Stimulated activated memory B cell treated with anti-CD40 and anti-IgM and Interleukin-4, amounts not matched to agents 10 μg/mL and 1 μg/mL and 100 μg/mL, for 72 hours (primary cell): ENCODE measurements at regions not wholly inside any gene's neighbourhood (a gene's known extent, or its start where the extent isn't known, plus 50 kb on each side); places are given as distances from the start of the nearest gene placed in this dataset.

ENCODE experiments used
- ATAC-seq: fragments of 150-1000 bp; cut with Tn5 transposase; 2 replicates; pipeline ENCODE4 v1.10.0; 2021
- H3K27ac Mint-ChIP-seq: one replicate; pipeline ENCODE4 v1.8.0; 2022; ENCODE audit warnings: mild to moderate bottlenecking, mixed read lengths
- H3K27me3 Mint-ChIP-seq: one replicate; pipeline ENCODE4 v1.8.0; 2022; ENCODE audit warnings: mixed read lengths
- H3K36me3 Mint-ChIP-seq: one replicate; pipeline ENCODE4 v1.8.0; 2022; ENCODE audit warnings: mixed read lengths
- H3K4me1 Mint-ChIP-seq: one replicate; pipeline ENCODE4 v1.8.0; 2022; ENCODE audit warnings: mixed read lengths
- H3K4me3 Mint-ChIP-seq: one replicate; pipeline ENCODE4 v1.8.0; 2022; ENCODE audit warnings: mild to moderate bottlenecking, moderate library complexity, mixed read lengths
- H3K9me3 Mint-ChIP-seq: one replicate; pipeline ENCODE4 v1.8.0; 2022; ENCODE audit warnings: mixed read lengths

DNA sequence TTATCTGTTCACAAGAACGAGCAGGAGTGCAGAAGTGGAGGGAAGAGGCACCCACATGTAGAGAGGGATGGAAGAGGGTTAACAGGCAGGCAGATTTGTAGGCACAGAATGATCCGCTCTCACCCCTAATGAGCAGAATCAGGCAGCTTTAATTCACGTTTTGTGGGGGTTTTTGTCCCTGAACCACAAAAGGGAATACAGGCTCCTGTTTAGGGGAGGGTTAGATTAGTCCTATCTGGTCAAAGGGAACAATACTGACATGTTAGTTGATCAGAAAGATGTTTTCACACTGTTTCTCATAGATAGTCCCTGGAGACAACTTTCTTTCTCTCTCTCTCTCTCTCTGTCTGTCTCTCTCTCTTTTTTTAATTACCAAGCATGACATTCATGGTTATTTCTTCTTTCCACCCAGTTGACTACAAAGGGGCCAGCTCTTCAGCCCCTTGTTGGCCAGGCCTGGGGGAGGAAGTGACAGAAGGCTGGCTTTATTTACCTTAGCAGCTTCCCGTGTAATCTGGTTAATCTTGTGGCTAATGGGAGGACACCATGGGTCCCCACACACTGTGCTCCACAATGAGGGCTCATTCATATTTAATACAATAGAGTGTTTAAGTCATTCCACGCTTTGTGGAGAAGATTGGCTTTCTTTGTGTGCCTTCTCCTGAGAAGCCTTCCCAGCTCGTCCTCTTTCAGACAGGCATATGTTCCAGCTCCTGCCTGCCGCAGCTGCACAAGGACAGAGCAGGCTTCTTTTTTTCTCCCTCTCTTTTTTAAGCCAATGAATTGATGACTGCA, 958.8 kb downstream of the TFAP2A start:
- no peak for ATAC-seq
- Mint-ChIP-seq H3K27ac (no peak overlapping the region), H3K36me3 (no peaks in the 10 kb centered on the region), H3K9me3 (no peaks in the 10 kb centered on the region), H3K4me1 (no peaks in the 10 kb centered on the region), H3K27me3 (no peaks in the 10 kb centered on the region), H3K4me3 (no peak overlapping the region)

DNA sequence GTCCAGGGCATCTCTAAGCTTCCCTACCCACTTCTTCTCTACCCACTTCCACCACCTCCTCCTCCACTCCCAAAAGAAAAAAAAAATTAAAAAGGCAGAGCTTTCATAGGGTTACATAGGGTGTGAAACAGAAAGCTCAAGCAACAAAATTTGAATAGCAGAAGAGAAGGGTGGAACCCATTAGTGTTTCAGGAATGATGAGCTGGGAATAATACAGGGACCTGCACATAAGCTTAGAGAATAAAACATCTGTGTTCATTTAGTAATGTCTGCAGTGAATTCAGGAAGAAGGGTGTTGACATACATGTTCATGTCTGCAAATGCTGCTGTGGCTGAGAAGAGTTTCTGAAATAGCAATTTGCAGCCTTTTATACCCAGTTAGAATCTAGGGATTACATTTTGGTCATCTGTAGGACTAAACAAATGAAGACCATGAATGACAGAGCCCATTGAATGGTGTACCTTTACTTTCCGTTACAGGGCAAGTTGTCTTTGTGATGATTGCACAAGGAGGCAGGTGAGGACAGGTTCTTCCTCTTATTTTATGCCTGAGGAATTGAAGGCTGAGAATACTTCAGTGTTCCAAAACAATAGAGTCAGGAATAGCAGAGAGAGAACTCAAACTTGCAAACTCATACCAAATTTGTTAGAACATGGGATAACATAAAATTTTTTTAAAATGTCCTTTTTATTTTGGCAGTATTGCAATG, 975.1 kb downstream of the TFAP2A start:
- H3K27ac Mint-ChIP-seq, result no peak overlapping the region
- peaks cover 9% of the 10 kb centered on the region for H3K9me3 Mint-ChIP-seq
- H3K36me3 Mint-ChIP-seq, result no peaks in the 10 kb centered on the region
- no peak overlapping the region for H3K4me3 Mint-ChIP-seq
- no peaks in the 10 kb centered on the region for H3K27me3 Mint-ChIP-seq
- no peak for ATAC-seq
- H3K4me1 Mint-ChIP-seq, result no peaks in the 10 kb centered on the region

DNA sequence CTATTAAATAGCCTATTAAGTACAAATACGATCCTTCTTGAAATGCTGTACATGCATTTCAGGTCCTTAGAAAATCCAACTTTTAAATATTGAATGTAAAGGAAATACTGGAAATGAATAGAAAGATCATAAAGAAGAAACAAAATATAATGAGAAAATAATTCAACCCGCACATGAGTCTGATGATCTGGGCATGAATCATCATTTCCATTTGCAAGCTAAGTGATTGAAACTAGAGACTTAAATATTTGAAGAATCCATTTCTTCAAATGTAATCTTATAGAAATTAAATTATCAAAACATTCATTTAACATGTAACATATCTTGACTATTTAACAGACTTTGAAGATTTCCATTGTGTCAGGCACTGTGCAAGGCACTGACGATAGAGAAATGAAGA, 977.0 kb downstream of the TFAP2A start:
- H3K27ac Mint-ChIP-seq, result no peak overlapping the region
- H3K9me3 Mint-ChIP-seq, result no peaks in the 10 kb centered on the region
- ATAC-seq, result no peak
- H3K27me3 Mint-ChIP-seq, result no peaks in the 10 kb centered on the region
- no peak overlapping the region for H3K4me3 Mint-ChIP-seq
- H3K4me1 Mint-ChIP-seq, result no peaks in the 10 kb centered on the region
- no peaks in the 10 kb centered on the region for H3K36me3 Mint-ChIP-seq

DNA sequence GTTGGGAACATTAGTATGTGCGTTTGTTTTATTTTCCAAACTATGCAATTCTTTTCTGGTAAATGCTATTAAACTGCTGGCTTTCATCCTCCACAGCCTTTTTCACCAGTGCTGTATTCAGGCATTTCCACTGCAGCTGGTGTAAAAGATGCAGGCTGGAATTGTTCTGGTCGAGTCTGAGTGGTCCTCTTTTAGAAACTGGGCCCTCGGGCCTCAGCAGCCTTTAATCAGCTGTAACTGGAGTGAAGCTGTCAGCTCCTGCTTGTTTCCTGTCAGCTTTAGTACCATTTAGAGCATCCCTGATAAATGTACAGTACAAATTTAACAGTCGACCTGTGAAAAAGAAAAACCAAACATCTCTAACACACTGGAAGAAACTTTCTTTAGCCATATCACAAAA, 979.6 kb downstream of the TFAP2A start:
- Mint-ChIP-seq H3K27me3 (no peaks in the 10 kb centered on the region), H3K36me3 (no peaks in the 10 kb centered on the region), H3K4me3 (no peak overlapping the region), H3K4me1 (no peaks in the 10 kb centered on the region), H3K9me3 (peaks cover 2% of the 10 kb centered on the region), H3K27ac (no peak overlapping the region)
- ATAC-seq, result no peak

DNA sequence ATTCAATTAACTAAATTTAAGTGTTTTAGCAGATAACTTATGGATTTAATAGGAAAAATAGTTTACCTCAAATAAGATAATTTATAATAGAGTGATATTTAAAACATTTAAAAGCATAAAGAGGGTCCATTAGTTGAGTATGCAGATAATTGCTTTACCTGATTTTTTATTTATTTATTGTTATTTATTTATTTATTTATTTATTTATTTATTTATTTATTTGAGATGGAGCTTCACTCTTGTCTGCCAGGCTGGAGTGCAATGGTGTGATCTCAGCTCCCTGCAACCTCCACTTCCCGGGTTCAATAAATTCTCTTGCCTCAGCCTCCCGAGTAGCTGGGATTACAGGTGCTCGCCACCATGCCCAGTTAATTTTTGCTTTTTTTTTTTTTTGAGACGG, 982.9 kb downstream of the TFAP2A start:
- H3K4me3 Mint-ChIP-seq, result no peak overlapping the region
- H3K27me3 Mint-ChIP-seq, result no peaks in the 10 kb centered on the region
- no peaks in the 10 kb centered on the region for H3K4me1 Mint-ChIP-seq
- peaks cover 5% of the 10 kb centered on the region for H3K9me3 Mint-ChIP-seq
- H3K36me3 Mint-ChIP-seq, result no peaks in the 10 kb centered on the region
- no peak for ATAC-seq
- H3K27ac Mint-ChIP-seq, result no peak overlapping the region

DNA sequence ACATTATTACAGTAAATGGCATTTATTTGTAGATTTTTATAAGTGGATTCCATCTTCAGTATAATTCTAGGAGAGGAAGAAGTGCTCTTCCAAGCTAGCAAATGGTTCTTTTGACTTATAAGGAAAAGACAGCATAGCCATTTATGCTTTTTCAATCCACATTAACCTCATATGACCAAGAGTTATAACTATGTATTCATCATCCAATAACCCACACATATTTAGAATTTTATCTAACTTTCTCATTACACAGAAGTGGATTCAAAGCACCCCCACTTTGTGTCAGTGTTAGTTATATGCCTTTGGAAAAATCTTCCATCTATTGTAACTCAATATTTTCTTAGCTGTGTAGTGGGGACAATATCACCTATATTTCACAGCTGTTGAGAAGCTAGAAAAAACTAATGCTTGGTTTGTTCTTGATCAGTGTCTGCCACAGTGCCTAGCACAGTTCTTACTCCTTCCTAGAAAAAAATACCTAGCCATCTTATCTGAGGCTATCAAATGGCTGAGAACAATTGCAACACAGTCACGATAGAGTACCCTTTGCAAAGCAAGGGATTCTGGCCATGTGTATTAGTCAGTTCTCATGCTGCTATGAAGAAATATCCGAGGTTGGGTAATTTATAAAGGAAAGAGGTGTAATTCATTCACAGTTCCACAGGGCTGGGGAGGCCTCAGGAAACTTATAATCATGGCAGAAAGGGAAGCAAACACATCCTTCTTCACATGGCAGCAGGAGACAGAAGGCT, 986.3 kb downstream of the TFAP2A start:
- ATAC-seq, result no peak
- Mint-ChIP-seq H3K4me3 (no peak overlapping the region), H3K27me3 (no peaks in the 10 kb centered on the region), H3K27ac (no peak overlapping the region), H3K36me3 (no peaks in the 10 kb centered on the region), H3K9me3 (peaks cover 5% of the 10 kb centered on the region), H3K4me1 (no peaks in the 10 kb centered on the region)

DNA sequence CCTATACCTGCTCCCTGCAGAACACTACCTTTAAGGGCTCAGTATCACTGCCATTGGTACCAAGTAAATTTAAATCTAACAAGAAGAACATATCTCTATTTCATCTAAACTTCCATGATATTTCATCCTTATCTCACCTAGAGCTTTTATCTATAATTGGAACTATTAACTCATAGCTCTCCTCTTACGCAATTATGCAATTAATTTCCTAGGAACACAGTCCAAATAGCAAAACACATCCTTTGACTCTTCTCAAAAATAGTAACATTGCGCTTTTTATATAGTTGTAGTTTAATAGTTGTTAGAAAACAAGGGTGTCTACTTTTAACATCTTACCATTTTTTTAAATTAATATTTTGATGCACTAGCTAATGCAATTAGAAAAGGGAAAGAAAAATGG, 986.8 kb upstream of the SLC35B3 start:
- no peaks in the 10 kb centered on the region for H3K36me3 Mint-ChIP-seq
- ATAC-seq, result no peak
- no peak overlapping the region for H3K4me3 Mint-ChIP-seq
- no peaks in the 10 kb centered on the region for H3K27me3 Mint-ChIP-seq
- H3K4me1 Mint-ChIP-seq, result no peaks in the 10 kb centered on the region
- peaks cover 5% of the 10 kb centered on the region for H3K9me3 Mint-ChIP-seq
- no peak overlapping the region for H3K27ac Mint-ChIP-seq

DNA sequence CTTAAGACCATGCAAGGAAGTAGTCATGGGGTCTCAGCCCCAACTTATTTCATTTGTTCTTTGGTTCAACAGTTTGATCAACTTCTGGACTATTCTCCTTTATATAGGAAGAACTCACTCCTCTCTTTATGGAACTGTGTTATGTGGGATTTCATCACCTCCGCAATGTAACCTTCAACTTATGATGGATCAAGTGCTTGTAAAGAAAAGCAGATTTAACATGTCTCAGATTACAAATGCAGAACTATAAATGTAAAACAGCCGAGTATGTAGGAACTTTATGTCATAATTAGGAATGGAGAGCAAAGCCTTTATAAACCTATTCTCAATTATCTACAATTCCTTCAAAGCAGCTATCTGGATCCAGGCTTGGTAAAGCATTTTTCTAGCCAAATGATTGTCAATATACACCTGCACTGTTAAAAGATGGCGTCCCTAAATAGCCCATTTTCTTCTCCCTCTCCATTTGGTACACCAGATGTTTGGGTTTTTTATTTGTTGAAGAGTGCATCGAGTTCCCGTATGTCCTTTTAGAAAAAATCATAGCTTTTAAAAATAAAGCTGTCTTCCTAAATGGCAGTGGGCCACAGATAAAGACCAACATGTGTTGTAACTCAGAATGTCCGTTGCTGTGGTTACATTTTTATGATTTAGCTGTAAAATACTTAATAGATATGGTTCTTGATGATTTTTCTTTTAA, 985.1 kb upstream of the SLC35B3 start:
- Mint-ChIP-seq H3K9me3 (peaks cover 5% of the 10 kb centered on the region), H3K4me1 (no peaks in the 10 kb centered on the region), H3K27ac (no peak overlapping the region), H3K4me3 (no peak overlapping the region), H3K36me3 (no peaks in the 10 kb centered on the region), H3K27me3 (no peaks in the 10 kb centered on the region)
- ATAC-seq, result no peak

DNA sequence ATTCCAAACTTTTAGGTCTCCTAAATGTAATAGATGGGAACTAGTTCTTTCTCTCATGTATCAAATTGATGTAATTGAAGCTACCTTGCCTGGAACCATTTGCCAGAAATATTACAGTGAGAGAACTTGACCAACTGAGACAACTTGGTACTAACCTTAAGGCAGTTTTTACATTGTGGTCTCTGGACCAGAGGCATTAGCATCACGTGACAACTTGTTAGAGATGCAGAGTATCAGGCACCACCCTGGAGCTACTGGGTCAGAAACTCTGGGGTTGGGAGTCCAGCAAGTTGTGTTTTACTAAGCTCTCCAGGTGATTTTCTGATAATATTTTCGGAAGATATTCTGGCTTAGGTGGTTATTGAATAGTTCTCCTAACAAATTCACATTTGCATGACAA, 982.1 kb upstream of the SLC35B3 start:
- Mint-ChIP-seq H3K9me3 (peaks cover 5% of the 10 kb centered on the region), H3K4me1 (no peaks in the 10 kb centered on the region), H3K27ac (no peak overlapping the region)

DNA sequence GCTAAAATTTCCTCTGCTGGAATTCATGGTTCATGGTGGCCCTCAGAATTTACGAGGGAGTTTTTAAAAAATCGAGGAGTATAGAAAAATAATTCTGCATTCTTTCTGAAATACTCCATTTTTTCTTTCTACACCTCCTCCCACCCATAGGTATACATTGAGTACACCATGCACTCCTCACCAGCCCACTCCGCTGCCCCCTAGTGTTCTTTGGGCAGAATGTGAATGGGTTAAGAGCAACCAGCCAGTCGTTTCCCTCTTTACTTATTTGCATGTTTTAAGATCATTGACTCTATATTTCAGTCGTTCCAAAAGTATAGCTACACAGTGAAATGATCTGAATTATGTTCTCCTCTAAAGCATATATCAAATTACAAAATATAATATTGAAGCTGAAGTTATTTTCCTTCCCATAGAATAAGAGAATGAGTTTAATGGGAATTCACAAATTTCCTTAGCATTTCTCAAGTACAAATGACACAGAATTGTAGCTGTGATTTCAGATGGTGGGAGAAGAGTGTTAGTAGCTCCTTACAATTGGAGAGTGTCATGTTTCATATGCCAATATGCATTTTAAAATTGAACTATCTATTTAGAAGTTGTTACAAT, 977.7 kb upstream of the SLC35B3 start:
- no peaks in the 10 kb centered on the region for H3K36me3 Mint-ChIP-seq
- H3K4me1 Mint-ChIP-seq, result no peaks in the 10 kb centered on the region
- no peak overlapping the region for H3K27ac Mint-ChIP-seq
- no peaks in the 10 kb centered on the region for H3K27me3 Mint-ChIP-seq
- H3K4me3 Mint-ChIP-seq, result no peak overlapping the region
- peaks cover 2% of the 10 kb centered on the region for H3K9me3 Mint-ChIP-seq
- no peak for ATAC-seq

More for the DNA sequence above, 982.1 kb upstream of the SLC35B3 start:
- Mint-ChIP-seq H3K27me3 (no peaks in the 10 kb centered on the region), H3K36me3 (no peaks in the 10 kb centered on the region), H3K4me3 (no peak overlapping the region)
- no peak for ATAC-seq

DNA sequence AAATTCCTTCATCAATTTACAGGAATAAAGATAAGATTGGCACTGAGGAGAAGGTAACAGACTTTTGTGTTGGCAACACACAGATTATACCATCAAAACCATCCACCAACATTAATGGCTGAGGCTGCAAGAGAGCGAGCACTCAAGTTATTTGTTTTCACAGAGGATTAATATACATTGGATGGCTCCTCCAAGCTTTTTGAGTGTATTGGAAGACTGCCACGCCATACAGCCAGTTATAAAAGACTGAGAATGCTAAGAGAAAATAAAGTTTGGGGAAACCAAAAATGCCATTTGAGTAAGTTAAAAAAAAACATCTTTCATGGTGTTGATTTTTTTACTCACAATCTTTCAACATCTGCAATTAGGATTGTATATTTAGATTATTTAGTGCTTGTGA, 973.8 kb upstream of the SLC35B3 start:
- Mint-ChIP-seq H3K27me3 (no peaks in the 10 kb centered on the region), H3K4me3 (no peak overlapping the region), H3K27ac (no peak overlapping the region), H3K9me3 (peaks cover 6% of the 10 kb centered on the region), H3K36me3 (no peaks in the 10 kb centered on the region), H3K4me1 (no peaks in the 10 kb centered on the region)
- ATAC-seq, result no peak

DNA sequence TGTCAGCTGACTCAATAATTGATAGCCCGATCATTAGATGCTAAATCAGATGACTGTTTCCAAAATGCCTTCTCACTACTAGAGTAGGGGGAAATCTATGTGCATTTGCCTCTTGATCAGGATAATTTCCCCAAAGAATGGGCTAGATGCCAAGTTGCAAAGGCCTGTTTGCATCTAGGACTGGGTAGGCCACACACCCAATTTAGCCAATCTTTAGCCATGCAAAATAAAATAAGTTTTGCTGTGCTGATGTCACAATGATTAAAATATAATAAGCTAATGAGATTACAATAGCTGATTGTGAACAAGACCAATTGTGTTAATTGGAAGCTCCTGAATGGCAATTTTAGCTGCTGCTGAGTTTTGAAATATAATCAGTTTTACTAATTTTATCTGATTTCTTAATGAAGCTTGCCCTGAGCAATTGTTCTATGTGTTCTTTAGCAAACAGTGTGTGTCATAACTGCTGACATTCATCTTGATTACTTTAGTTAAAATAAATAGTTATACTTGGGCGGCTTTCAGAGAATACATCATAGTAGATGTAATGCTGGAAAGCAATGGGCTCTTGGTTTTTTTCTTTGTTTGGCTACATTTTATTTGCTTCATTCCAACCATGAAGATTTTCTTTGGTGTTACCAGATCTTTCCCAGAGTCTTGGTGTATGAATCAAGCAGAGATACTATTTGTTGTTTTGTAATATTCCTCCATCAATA, 973.2 kb upstream of the SLC35B3 start:
- no peaks in the 10 kb centered on the region for H3K36me3 Mint-ChIP-seq
- H3K27ac Mint-ChIP-seq, result no peak overlapping the region
- H3K9me3 Mint-ChIP-seq, result peaks cover 6% of the 10 kb centered on the region
- no peaks in the 10 kb centered on the region for H3K4me1 Mint-ChIP-seq
- no peaks in the 10 kb centered on the region for H3K27me3 Mint-ChIP-seq
- H3K4me3 Mint-ChIP-seq, result no peak overlapping the region
- ATAC-seq, result no peak

DNA sequence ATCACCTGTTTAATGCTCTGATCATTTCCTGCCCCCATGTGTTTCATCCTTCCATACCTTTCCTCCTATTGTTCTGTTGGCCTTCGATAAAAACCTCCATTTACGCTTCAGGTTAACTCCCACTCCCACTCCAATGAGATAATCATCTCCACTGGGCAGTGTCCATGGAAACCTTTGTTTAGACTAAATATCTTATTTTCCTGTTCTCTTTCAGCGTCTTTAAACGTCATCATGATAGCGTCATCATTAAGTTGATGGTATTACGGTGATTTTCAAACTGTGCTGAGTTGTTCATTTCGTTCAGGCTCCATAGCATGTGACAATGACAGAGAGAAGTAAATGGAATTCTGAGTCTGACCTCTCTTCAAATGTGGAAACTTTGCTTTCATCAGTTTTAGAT, 970.5 kb upstream of the SLC35B3 start:
- H3K36me3 Mint-ChIP-seq, result no peaks in the 10 kb centered on the region
- peaks cover 6% of the 10 kb centered on the region for H3K9me3 Mint-ChIP-seq
- H3K4me1 Mint-ChIP-seq, result no peaks in the 10 kb centered on the region
- no peak overlapping the region for H3K4me3 Mint-ChIP-seq
- no peaks in the 10 kb centered on the region for H3K27me3 Mint-ChIP-seq
- ATAC-seq, result no peak
- no peak overlapping the region for H3K27ac Mint-ChIP-seq

DNA sequence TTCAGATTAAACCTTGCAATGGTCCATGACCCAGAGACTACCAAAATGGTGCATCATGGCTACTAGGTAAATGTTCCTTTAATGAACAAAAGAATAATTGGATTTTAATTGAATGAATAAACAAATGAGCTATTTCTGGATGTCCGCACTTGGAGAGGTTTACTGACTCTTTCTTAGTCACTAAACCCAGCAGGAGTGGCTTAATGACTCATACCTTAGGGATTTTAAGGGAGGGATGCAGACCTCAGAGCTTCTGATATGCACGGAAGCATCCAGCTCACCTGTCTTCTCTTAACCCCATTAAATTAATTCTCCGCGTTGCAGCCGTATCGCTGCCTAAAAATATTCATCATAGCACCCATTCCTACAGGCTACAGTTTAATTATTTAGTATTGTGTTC, 970.0 kb upstream of the SLC35B3 start:
- H3K27ac Mint-ChIP-seq, result no peak overlapping the region

More for the DNA sequence above, 970.0 kb upstream of the SLC35B3 start:
- no peaks in the 10 kb centered on the region for H3K4me1 Mint-ChIP-seq
- H3K9me3 Mint-ChIP-seq, result peaks cover 6% of the 10 kb centered on the region
- no peak for ATAC-seq
- H3K27me3 Mint-ChIP-seq, result no peaks in the 10 kb centered on the region
- no peaks in the 10 kb centered on the region for H3K36me3 Mint-ChIP-seq
- no peak overlapping the region for H3K4me3 Mint-ChIP-seq
